ENCODE measurements at regions not wholly inside any gene's neighbourhood (a gene's known extent, or its start where the extent isn't known, plus 50 kb on each side); places are given as distances from the start of the nearest gene placed in this dataset.

DNA sequence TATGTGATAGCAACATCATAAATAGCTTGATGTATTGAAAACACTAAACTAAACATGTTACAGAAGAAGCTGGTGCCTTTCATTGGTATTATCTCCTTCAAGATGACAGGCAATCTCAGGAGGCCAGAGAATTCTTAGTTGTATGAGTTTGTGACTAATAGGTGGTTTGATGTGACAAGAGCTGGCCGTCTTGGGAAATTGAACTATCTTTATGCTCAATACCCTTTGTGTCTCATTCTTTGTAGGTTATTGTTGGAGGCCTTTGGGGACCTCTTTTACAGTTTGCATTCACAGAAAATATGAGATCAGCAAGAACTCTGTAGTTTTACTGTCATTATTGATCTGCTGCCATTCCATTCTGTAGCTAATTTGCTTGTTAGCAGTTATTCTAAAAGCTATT lies 659.2 kb upstream of the PITX2 start:
- Histone ChIP-seq H2AFZ (ENCODE audit: control insufficient read depth, low read depth, low read length) (no peak overlapping the region), H3K36me3 (ENCODE audit: control insufficient read depth in 2 of 2, insufficient read depth in 2 of 2, low read length in 1 of 2) (no peaks in the 10 kb centered on the region), H3K4me1 (ENCODE audit: control insufficient read depth, insufficient read depth, low read length) (no peaks in the 10 kb centered on the region), H3K4me3 (no peak overlapping the region), H3K9me3 (replicated peaks; ENCODE audit: control insufficient read depth, insufficient read depth, low read length) (no peaks in the 10 kb centered on the region), H3K79me2 (ENCODE audit: control insufficient read depth, insufficient read depth, low read length) (no peaks in the 10 kb centered on the region), H3K27ac (ENCODE audit: control insufficient read depth, insufficient read depth) (no peak overlapping the region), H3K4me2 (ENCODE audit: control insufficient read depth, insufficient read depth) (no peak overlapping the region), H4K20me1 (ENCODE audit: control insufficient read depth, insufficient read depth) (no peaks in the 10 kb centered on the region), H3K9ac (ENCODE audit: control insufficient read depth, insufficient read depth, low read length) (no peak overlapping the region), H3K27me3 (replicated peaks in 1 of 2; ENCODE audit: control insufficient read depth in 2 of 2, insufficient read depth in 2 of 2, low read length in 1 of 2) (no peaks in the 10 kb centered on the region)
- ChIA-PET CTCF (interaction anchor here (0.9 to 1.6 kb wide), 8 partner anchors 10 to 602 kb away, joined by 3 to 6 read pairs (median 3); no protein-coding TSS in a partner anchor), SMC1A (ENCODE audit: uncharacterized antibody, unreplicated experiment) (interaction anchor here (0.6 to 1.2 kb wide), 3 partner anchors 167 to 651 kb away, joined by 3 read pairs; no protein-coding TSS in a partner anchor), POLR2A (no interaction called here), RAD21 (ENCODE audit: unreplicated experiment) (interaction anchor here (1.4 kb wide), 1 partner anchor 572 kb away, joined by 3 read pairs; no protein-coding TSS in a partner anchor)
- intact Hi-C loops (cut with micrococcal nuclease; ENCODE audit: unreplicated experiment) = loop anchor here (5.0 kb wide), 1 partner anchor 1285 kb away; no protein-coding TSS in a partner anchor
- ATAC-seq (no peak), DNase-seq (ENCODE audit: low read depth, low spot score) (no peak), FAIRE-seq (no peak)
- TF ChIP-seq RCOR1 (conservative IDR thresholded peaks at IDR 0.05; ENCODE audit: low read depth, low read length) (no peak), ESRRA (IDR thresholded peaks at IDR 0.05; ENCODE audit: low read length) (no peak), SMAD1 (IDR thresholded peaks at IDR 0.05; ENCODE audit: low read depth, partially characterized antibody) (no peak), IRF4 (IDR thresholded peaks at IDR 0.05; ENCODE audit: low read depth, low read length) (no peak), MEF2B (IDR thresholded peaks at IDR 0.05; ENCODE audit: partially characterized antibody, poor library complexity, severe bottlenecking) (no peak), NRF1 (conservative IDR thresholded peaks at IDR 0.05; ENCODE audit: low read depth, low read length) (no peak), KAT2A (conservative IDR thresholded peaks at IDR 0.05; ENCODE audit: control insufficient read depth, low read depth, low read length) (no peak), NFXL1 (IDR thresholded peaks at IDR 0.05; ENCODE audit: borderline replicate concordance) (no peak), ZNF217 (IDR thresholded peaks at IDR 0.05) (no peak), FOS (IDR thresholded peaks at IDR 0.05; ENCODE audit: borderline replicate concordance, extremely low read depth, insufficient read length) (no peak), HCFC1 (IDR thresholded peaks at IDR 0.05; ENCODE audit: low read length) (no peak), YBX1 (IDR thresholded peaks at IDR 0.05) (no peak), BMI1 (IDR thresholded peaks at IDR 0.05; ENCODE audit: borderline replicate concordance) (no peak)
- TF ChIP-seq, protein P1, sequence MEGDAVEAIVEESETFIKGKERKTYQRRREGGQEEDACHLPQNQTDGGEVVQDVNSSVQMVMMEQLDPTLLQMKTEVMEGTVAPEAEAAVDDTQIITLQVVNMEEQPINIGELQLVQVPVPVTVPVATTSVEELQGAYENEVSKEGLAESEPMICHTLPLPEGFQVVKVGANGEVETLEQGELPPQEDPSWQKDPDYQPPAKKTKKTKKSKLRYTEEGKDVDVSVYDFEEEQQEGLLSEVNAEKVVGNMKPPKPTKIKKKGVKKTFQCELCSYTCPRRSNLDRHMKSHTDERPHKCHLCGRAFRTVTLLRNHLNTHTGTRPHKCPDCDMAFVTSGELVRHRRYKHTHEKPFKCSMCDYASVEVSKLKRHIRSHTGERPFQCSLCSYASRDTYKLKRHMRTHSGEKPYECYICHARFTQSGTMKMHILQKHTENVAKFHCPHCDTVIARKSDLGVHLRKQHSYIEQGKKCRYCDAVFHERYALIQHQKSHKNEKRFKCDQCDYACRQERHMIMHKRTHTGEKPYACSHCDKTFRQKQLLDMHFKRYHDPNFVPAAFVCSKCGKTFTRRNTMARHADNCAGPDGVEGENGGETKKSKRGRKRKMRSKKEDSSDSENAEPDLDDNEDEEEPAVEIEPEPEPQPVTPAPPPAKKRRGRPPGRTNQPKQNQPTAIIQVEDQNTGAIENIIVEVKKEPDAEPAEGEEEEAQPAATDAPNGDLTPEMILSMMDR (IDR thresholded peaks at IDR 0.05 in 2 of 3, conservative IDR thresholded peaks at IDR 0.05 in 1 of 3; ENCODE audit: control insufficient read depth in 2 of 3, extremely low read depth in 1 of 3, insufficient read depth in 1 of 3, low read depth in 3 of 3, low read length in 3 of 3) = no peak
- TF ChIP-seq, protein P2, sequence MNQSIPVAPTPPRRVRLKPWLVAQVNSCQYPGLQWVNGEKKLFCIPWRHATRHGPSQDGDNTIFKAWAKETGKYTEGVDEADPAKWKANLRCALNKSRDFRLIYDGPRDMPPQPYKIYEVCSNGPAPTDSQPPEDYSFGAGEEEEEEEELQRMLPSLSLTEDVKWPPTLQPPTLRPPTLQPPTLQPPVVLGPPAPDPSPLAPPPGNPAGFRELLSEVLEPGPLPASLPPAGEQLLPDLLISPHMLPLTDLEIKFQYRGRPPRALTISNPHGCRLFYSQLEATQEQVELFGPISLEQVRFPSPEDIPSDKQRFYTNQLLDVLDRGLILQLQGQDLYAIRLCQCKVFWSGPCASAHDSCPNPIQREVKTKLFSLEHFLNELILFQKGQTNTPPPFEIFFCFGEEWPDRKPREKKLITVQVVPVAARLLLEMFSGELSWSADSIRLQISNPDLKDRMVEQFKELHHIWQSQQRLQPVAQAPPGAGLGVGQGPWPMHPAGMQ (IDR thresholded peaks at IDR 0.05; ENCODE audit: borderline replicate concordance) = no peak
- TF ChIP-seq, protein P3, sequence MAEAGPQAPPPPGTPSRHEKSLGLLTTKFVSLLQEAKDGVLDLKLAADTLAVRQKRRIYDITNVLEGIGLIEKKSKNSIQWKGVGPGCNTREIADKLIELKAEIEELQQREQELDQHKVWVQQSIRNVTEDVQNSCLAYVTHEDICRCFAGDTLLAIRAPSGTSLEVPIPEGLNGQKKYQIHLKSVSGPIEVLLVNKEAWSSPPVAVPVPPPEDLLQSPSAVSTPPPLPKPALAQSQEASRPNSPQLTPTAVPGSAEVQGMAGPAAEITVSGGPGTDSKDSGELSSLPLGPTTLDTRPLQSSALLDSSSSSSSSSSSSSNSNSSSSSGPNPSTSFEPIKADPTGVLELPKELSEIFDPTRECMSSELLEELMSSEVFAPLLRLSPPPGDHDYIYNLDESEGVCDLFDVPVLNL (IDR thresholded peaks at IDR 0.05; ENCODE audit: low read depth, low read length) = no peak
- TF ChIP-seq, protein P4, sequence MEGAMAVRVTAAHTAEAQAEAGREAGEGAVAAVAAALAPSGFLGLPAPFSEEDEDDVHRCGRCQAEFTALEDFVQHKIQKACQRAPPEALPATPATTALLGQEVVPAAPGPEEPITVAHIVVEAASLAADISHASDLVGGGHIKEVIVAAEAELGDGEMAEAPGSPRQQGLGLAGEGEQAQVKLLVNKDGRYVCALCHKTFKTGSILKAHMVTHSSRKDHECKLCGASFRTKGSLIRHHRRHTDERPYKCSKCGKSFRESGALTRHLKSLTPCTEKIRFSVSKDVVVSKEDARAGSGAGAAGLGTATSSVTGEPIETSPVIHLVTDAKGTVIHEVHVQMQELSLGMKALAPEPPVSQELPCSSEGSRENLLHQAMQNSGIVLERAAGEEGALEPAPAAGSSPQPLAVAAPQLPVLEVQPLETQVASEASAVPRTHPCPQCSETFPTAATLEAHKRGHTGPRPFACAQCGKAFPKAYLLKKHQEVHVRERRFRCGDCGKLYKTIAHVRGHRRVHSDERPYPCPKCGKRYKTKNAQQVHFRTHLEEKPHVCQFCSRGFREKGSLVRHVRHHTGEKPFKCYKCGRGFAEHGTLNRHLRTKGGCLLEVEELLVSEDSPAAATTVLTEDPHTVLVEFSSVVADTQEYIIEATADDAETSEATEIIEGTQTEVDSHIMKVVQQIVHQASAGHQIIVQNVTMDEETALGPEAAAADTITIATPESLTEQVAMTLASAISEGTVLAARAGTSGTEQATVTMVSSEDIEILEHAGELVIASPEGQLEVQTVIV (IDR thresholded peaks at IDR 0.05; ENCODE audit: borderline replicate concordance, partially characterized antibody) = no peak
- in situ Hi-C loops (cut with MboI) = loop anchor here (25.0 kb wide), 2 partner anchors 645 to 1270 kb away; no protein-coding TSS in a partner anchor
- WGBS (ENCODE audit: insufficient coverage, insufficient replicate concordance, low lambda C conversion rate, missing lambda C conversion rate) = 0% methylated on average over 1 of the region's 1 CpG
- BruUV-seq (replicated peaks) = no TSS peak
